IMR-90 (cell line): ENCODE measurements at regions not wholly inside any gene's neighbourhood (a gene's known extent, or its start where the extent isn't known, plus 50 kb on each side); places are given as distances from the start of the nearest gene placed in this dataset.

Experiments
- ATAC-seq: fragments of 200-7000 bp; cut with Tn5 transposase; 2 replicates; pipeline ENCODE4 v1.9.1; 2020; ENCODE audit warnings: low read depth, mild to moderate bottlenecking, moderate library complexity
- BruUV-seq: library from RNA; stranded (reverse); fragments of 400-500 nt; replicated peaks from 2 replicates; lab custom pipeline; 2021; lab: Mats Ljungman, UMichigan
- CTCF ChIA-PET: fragments of 300-600 bp; formaldehyde crosslinking; extraction: SDS; loops from one replicate; lab custom pipeline; 2021; ENCODE audit warnings: antibody characterized with exemption; lab: Yijun Ruan, JAX
- POLR2A ChIA-PET: fragments of 300-600 bp; sonication (Branson Sonifier 250); formaldehyde crosslinking; loops from one replicate; lab custom pipeline; 2022; ENCODE audit warnings: antibody characterized with exemption; ENCODE audit not compliant: unreplicated experiment; lab: Charles Lee
- DNase-seq: peaks from one replicate; pipeline ENCODE4 v3.0.0; 2013
- H2AFZ ChIP-seq: replicated peaks from 2 replicates; pipeline ENCODE3; 2013; ENCODE audit warnings: low read length, mild to moderate bottlenecking; ENCODE audit not compliant: poor library complexity
- H2AK5ac ChIP-seq: 2 replicates; pipeline ENCODE4 v1.6.1; 2013; ENCODE audit warnings: low read depth, low read length, inconsistent platforms
- H2AK9ac ChIP-seq: replicated peaks from 2 replicates; pipeline ENCODE3; 2013; ENCODE audit warnings: mild to moderate bottlenecking, low read depth, low read length, moderate library complexity; ENCODE audit not compliant: poor library complexity
- H2BK120ac ChIP-seq: 2 replicates; pipeline ENCODE4 v1.6.1; 2013; ENCODE audit warnings: low read depth, low read length, inconsistent platforms
- H2BK15ac ChIP-seq: 3 replicates; pipeline ENCODE4 v1.6.1; 2013; ENCODE audit warnings: low read depth, low read length, inconsistent platforms
- H2BK20ac ChIP-seq: 2 replicates; pipeline ENCODE4 v1.6.1; 2013; ENCODE audit warnings: low read depth, mild to moderate bottlenecking, inconsistent platforms, low read length, moderate library complexity
- H2BK5ac ChIP-seq: 2 replicates; pipeline ENCODE4 v1.6.1; 2013; ENCODE audit warnings: mild to moderate bottlenecking, low read depth, low read length, inconsistent platforms; ENCODE audit not compliant: poor library complexity, severe bottlenecking
- H3K14ac ChIP-seq: replicated peaks from 2 replicates; pipeline ENCODE4 v1.6.1; 2013; ENCODE audit warnings: low read depth, low read length, inconsistent platforms
- H3K18ac ChIP-seq: 2 replicates; pipeline ENCODE4 v1.6.1; 2013; ENCODE audit warnings: low read depth, low read length, control low read depth
- H3K23ac ChIP-seq: 2 replicates; pipeline ENCODE4 v1.6.1; 2013; ENCODE audit warnings: low read depth, low read length, inconsistent platforms
- H3K27ac ChIP-seq: 2 replicates; pipeline ENCODE4 v1.5.1; 2013; ENCODE audit warnings: mild to moderate bottlenecking, control low read depth, low read length; ENCODE audit not compliant: insufficient read depth
- H3K27me3 ChIP-seq: 2 replicates; pipeline ENCODE4 v1.6.1; 2013; ENCODE audit warnings: low read length; ENCODE audit not compliant: control insufficient read depth, insufficient read depth
- H3K36me3 ChIP-seq: 2 replicates; pipeline ENCODE4 v1.6.1; 2013; ENCODE audit warnings: low read length, mixed read lengths; ENCODE audit not compliant: control insufficient read depth, insufficient read depth
- H3K4ac ChIP-seq: 2 replicates; pipeline ENCODE4 v1.6.1; 2013; ENCODE audit warnings: low read depth, low read length, inconsistent platforms
- H3K4me1 ChIP-seq: 2 replicates; pipeline ENCODE4 v1.6.1; 2013; ENCODE audit warnings: low read length, mixed read lengths; ENCODE audit not compliant: control insufficient read depth, insufficient read depth
- H3K4me2 ChIP-seq: 2 replicates; pipeline ENCODE4 v1.6.1; 2013; ENCODE audit warnings: low read depth, mild to moderate bottlenecking, control low read depth, low read length, moderate library complexity
- H3K4me3 ChIP-seq: 2 replicates; pipeline ENCODE4 v1.5.1; 2013; ENCODE audit warnings: low read depth, mild to moderate bottlenecking, control low read depth, low read length, moderate library complexity; ENCODE audit not compliant: insufficient read depth
- H3K56ac ChIP-seq: 2 replicates; pipeline ENCODE4 v1.6.1; 2013; ENCODE audit warnings: low read length, inconsistent platforms; ENCODE audit not compliant: insufficient read depth; ENCODE audit errors: extremely low read depth
- H3K79me1 ChIP-seq, 2 experiments: 2 replicates each; pipeline ENCODE4 v1.6.1; 2013; ENCODE audit warnings: low read length in 2 of 2, inconsistent platforms in 1 of 2, low read depth in 1 of 2
- H3K9ac ChIP-seq: 2 replicates; pipeline ENCODE4 v1.6.1; 2013; ENCODE audit warnings: low read depth, low read length, control low read depth
- H3K9me1 ChIP-seq: 2 replicates; pipeline ENCODE4 v1.6.1; 2013; ENCODE audit warnings: low read length, inconsistent platforms; ENCODE audit not compliant: insufficient read depth
- H3K9me3 ChIP-seq: 2 replicates; pipeline ENCODE4 v1.6.1; 2013; ENCODE audit warnings: low read length; ENCODE audit not compliant: control insufficient read depth, insufficient read depth
- H4K20me1 ChIP-seq: 2 replicates; pipeline ENCODE4 v1.6.1; 2013; ENCODE audit warnings: low read length, inconsistent platforms; ENCODE audit not compliant: insufficient read depth
- H4K5ac ChIP-seq: 2 replicates; pipeline ENCODE4 v1.6.1; 2013; ENCODE audit warnings: mild to moderate bottlenecking, low read depth, low read length, control low read depth
- H4K8ac ChIP-seq, 2 experiments: 2 replicates each; pipeline ENCODE4 v1.6.1; 2013; ENCODE audit warnings: low read depth in 2 of 2, low read length in 2 of 2, control low read depth in 1 of 2, inconsistent platforms in 1 of 2
- H4K91ac ChIP-seq: 2 replicates; pipeline ENCODE4 v1.6.1; 2013; ENCODE audit warnings: low read depth, low read length, inconsistent platforms; ENCODE audit not compliant: insufficient read depth
- BHLHE40 ChIP-seq: fragments of 150-350 bp; IDR thresholded peaks from 2 replicates; pipeline ENCODE4 v1.6.1; 2016; ENCODE audit warnings: mild to moderate bottlenecking, low read depth, low read length
- CEBPB ChIP-seq: IDR thresholded peaks from 2 replicates; pipeline ENCODE4 v1.6.1; 2012; ENCODE audit warnings: low read depth, low read length, improper control_type of control experiment
- CTCF ChIP-seq: conservative IDR thresholded peaks from 2 replicates; pipeline ENCODE4 v1.5.1; 2012; ENCODE audit warnings: mild to moderate bottlenecking, low read depth, low read length, improper control_type of control experiment
- ELK1 ChIP-seq: fragments of 150-350 bp; IDR thresholded peaks from 2 replicates; pipeline ENCODE4 v1.6.1; 2016; ENCODE audit warnings: low read depth, mild to moderate bottlenecking, low read length, moderate library complexity, borderline replicate concordance
- MAFK ChIP-seq: IDR thresholded peaks from 2 replicates; pipeline ENCODE4 v1.6.1; 2012; ENCODE audit warnings: low read depth, low read length, improper control_type of control experiment
- MXI1 ChIP-seq: IDR thresholded peaks from 2 replicates; pipeline ENCODE4 v1.6.1; 2012; ENCODE audit warnings: low read depth, mild to moderate bottlenecking, low read length, moderate library complexity, borderline replicate concordance
- POLR2A ChIP-seq: IDR thresholded peaks from 2 replicates; pipeline ENCODE4 v1.6.1; 2012; ENCODE audit warnings: mild to moderate bottlenecking, low read depth, low read length
- RCOR1 ChIP-seq: IDR thresholded peaks from 2 replicates; pipeline ENCODE4 v1.6.1; 2012; ENCODE audit warnings: mild to moderate bottlenecking, low read length, improper control_type of control experiment; ENCODE audit not compliant: insufficient replicate concordance
- SMC3 ChIP-seq: fragments of 150-350 bp; IDR thresholded peaks from 2 replicates; pipeline ENCODE4 v1.6.1; 2016; ENCODE audit warnings: low read depth, mild to moderate bottlenecking, antibody characterized with exemption, low read length, moderate library complexity
- USF2 ChIP-seq: fragments of 150-350 bp; IDR thresholded peaks from 2 replicates; pipeline ENCODE4 v1.6.1; 2017; ENCODE audit warnings: mild to moderate bottlenecking, antibody characterized with exemption, low read length, low read depth
- dilution Hi-C: fragments of 300-500 bp; cut with HindIII; formaldehyde crosslinking; loops from one replicate; pipeline ENCODE4 v1.14.3; 2018; ENCODE audit warnings: low sequenced_read_pairs; ENCODE audit not compliant: unreplicated experiment
- in situ Hi-C: fragments of 300-500 bp; cut with MboI; formaldehyde crosslinking; loops from 3 replicates; pipeline ENCODE4 v1.14.3; 2019; ENCODE audit warnings: low sequenced_read_pairs, inconsistent platforms, mixed read lengths
- intact Hi-C: fragments of 100-400 bp; cut with micrococcal nuclease; formaldehyde crosslinking; loops from 2 replicates; pipeline ENCODE4 v1.10.0; 2022

- DNase-seq: no peak
- intact Hi-C loops (no loop called here), dilution Hi-C loops (no loop called here), in situ Hi-C loops (no loop called here)
- Histone ChIP-seq H2AK5ac (no peak overlapping the region), H2BK5ac (no peak overlapping the region), H3K27me3 (no peaks in the 10 kb centered on the region; the same call in 1 of the 2 replicates), H3K27ac (no peak overlapping the region), H3K4ac (no peak overlapping the region), H2AFZ (no peak overlapping the region), H3K4me2 (no peak overlapping the region), H3K4me3 (no peak overlapping the region), H3K14ac (no peak overlapping the region), H2BK15ac (no peak overlapping the region), H3K23ac (no peak overlapping the region), H3K9me3 (no peaks in the 10 kb centered on the region), H3K18ac (no peak overlapping the region), H3K79me1 (no peaks in the 10 kb centered on the region), H4K8ac (no peak overlapping the region), H2BK120ac (no peak overlapping the region), H4K5ac (no peak overlapping the region), H2BK20ac (no peak overlapping the region), H4K20me1 (no peaks in the 10 kb centered on the region), H3K56ac (no peak overlapping the region), H3K9me1 (no peaks in the 10 kb centered on the region), H4K91ac (no peak overlapping the region), H2AK9ac (no peak overlapping the region), H3K4me1 (no peaks in the 10 kb centered on the region), H3K9ac (no peak overlapping the region), H3K36me3 (no peaks in the 10 kb centered on the region)
- no TSS peak for BruUV-seq
- POLR2A ChIA-PET: no interaction called here
- no peak for TF ChIP-seq RCOR1
- no peak for TF ChIP-seq ELK1
- no peak for TF ChIP-seq POLR2A
- no peak for TF ChIP-seq BHLHE40
- no peak for TF ChIP-seq CTCF
- TF ChIP-seq MXI1: no peak
- TF ChIP-seq MAFK: no peak
- no peak for TF ChIP-seq SMC3
- TF ChIP-seq CEBPB: no peak
- TF ChIP-seq USF2: no peak
- ATAC-seq: no peak
- CTCF ChIA-PET: no interaction called here
Measured at GRCh38 chr20:9935285-9935684, 96.4 kb upstream of the PAK5 start.
